PFSK-1 (cell line): ENCODE measurements at regions not wholly inside any gene's neighbourhood (a gene's known extent, or its start where the extent isn't known, plus 50 kb on each side); places are given as distances from the start of the nearest gene placed in this dataset.

Experiments
- FOXP2 ChIP-seq: optimal IDR thresholded peaks from 2 replicates; pipeline ENCODE3; 2011; ENCODE audit warnings: borderline replicate concordance, control low read depth, inconsistent platforms; ENCODE audit not compliant: insufficient read depth; ENCODE audit errors: extremely low read length, extremely low read depth
- POLR2AphosphoS5 ChIP-seq: IDR thresholded peaks from 2 replicates; pipeline ENCODE4 v1.6.1; 2012; ENCODE audit warnings: low read depth, mild to moderate bottlenecking, control low read depth, low read length, moderate library complexity
- REST ChIP-seq, 2 experiments: IDR thresholded peaks; 2 replicates each; pipeline versions ENCODE4 v1.6.1 to v1.8.0; 2011 to 2012; ENCODE audit warnings: low read depth in 2 of 2, low read length in 2 of 2, control low read depth in 1 of 2, inconsistent platforms in 1 of 2, mild to moderate bottlenecking in 1 of 2, moderate library complexity in 1 of 2; ENCODE audit not compliant: insufficient read depth in 1 of 2
- SIN3A ChIP-seq: IDR thresholded peaks from 2 replicates; pipeline ENCODE4 v1.6.1; 2012; ENCODE audit warnings: mild to moderate bottlenecking, low read length, moderate library complexity, borderline replicate concordance; ENCODE audit not compliant: insufficient read depth
- TAF1 ChIP-seq: IDR thresholded peaks from 2 replicates; pipeline ENCODE4 v1.6.1; 2012; ENCODE audit warnings: low read length, control low read depth, borderline replicate concordance; ENCODE audit not compliant: insufficient read depth

GRCh38 chr11:122202951-122203456 is 87.0 kb upstream of the BLID start:
- TF ChIP-seq REST (IDR thresholded peaks at IDR 0.05; ENCODE audit: insufficient read depth in 1 of 2, low read depth in 2 of 2, low read length in 2 of 2) (peak in 1 of 2 experiments; percentile 11; a peak in 1 of 4 replicates), POLR2AphosphoS5 (no peak), FOXP2 (peak; percentile 65), SIN3A (no peak), TAF1 (peak; percentile 73; the same call in 1 of the 2 replicates)

GRCh38 chr11:122202161-122202950 is 86.3 kb upstream of the BLID start:
- TF ChIP-seq FOXP2 = no peak
- peak; percentile 70 for TF ChIP-seq POLR2AphosphoS5
- no peak for TF ChIP-seq TAF1
- peak in 1 of 2 experiments; percentile 29; a peak in 1 of 4 replicates for TF ChIP-seq REST (IDR thresholded peaks at IDR 0.05; ENCODE audit: insufficient read depth in 1 of 2, low read depth in 2 of 2, low read length in 2 of 2)
- TF ChIP-seq SIN3A = peak; percentile 66; the same call in 1 of the 2 replicates

GRCh38 chr11:122201106-122201505 is 85.1 kb upstream of the BLID start:
- TF ChIP-seq FOXP2 = no peak
- TF ChIP-seq SIN3A = peak; percentile 54; the same call in 1 of the 2 replicates

- no peak for TF ChIP-seq TAF1
- peak; percentile 98 for TF ChIP-seq SIN3A
- TF ChIP-seq REST (IDR thresholded peaks at IDR 0.05; ENCODE audit: insufficient read depth in 1 of 2, low read depth in 2 of 2, low read length in 2 of 2) = 0 out of 4 replicates have a peak, but pooled peaks of 1 of the 2 experiments have one; percentile 50
- TF ChIP-seq POLR2AphosphoS5 = peak; percentile 81
- TF ChIP-seq FOXP2 = no peak
Measured at GRCh38 chr11:122199661-122200060, 83.6 kb upstream of the BLID start.

GRCh38 chr11:122198291-122198983 is 82.4 kb upstream of the BLID start:
- TF ChIP-seq POLR2AphosphoS5 (peak; percentile 46; the same call in 1 of the 2 replicates), FOXP2 (no peak)
